Small intestine (tissue), 7 donors: ENCODE measurements at regions not wholly inside any gene's neighbourhood (a gene's known extent, or its start where the extent isn't known, plus 50 kb on each side); places are given as distances from the start of the nearest gene placed in this dataset.

Source experiments
- DNase-seq, 2 donors: peaks; one replicate each; pipeline versions ENCODE4 v3.0.0 to v3.0.0-alpha.2; 2013
- FAIRE-seq: peaks from 2 replicates; lab custom pipeline; 2012; peaks lifted over from hg19 to GRCh38; lab: Jason Lieb, UNC
- H3K27ac ChIP-seq, 3 donors: one replicate each; pipeline ENCODE4 v1.5.1; 2013; ENCODE audit warnings: low read length in 2 of 3, mild to moderate bottlenecking in 2 of 3, control low read depth in 1 of 3, inconsistent platforms in 1 of 3, low read depth in 1 of 3, moderate library complexity in 1 of 3
- H3K27me3 ChIP-seq, 3 donors: one replicate each; pipeline ENCODE4 v1.6.1; 2013; ENCODE audit warnings: low read length in 3 of 3, inconsistent platforms in 1 of 3; ENCODE audit not compliant: control insufficient read depth in 3 of 3, insufficient read depth in 3 of 3
- H3K36me3 ChIP-seq, 3 donors: one replicate each; pipeline ENCODE4 v1.6.1; 2013; ENCODE audit warnings: low read length in 3 of 3, inconsistent platforms in 1 of 3, low read depth in 1 of 3, mild to moderate bottlenecking in 1 of 3, moderate library complexity in 1 of 3; ENCODE audit not compliant: control insufficient read depth in 3 of 3, insufficient read depth in 2 of 3
- H3K4me1 ChIP-seq, 3 donors: one replicate each; pipeline ENCODE4 v1.6.1; 2013; ENCODE audit warnings: low read length in 2 of 3, inconsistent platforms in 1 of 3, low read depth in 1 of 3, mild to moderate bottlenecking in 1 of 3, moderate library complexity in 1 of 3; ENCODE audit not compliant: control insufficient read depth in 3 of 3, insufficient read depth in 2 of 3
- H3K4me3 ChIP-seq, 3 donors: one replicate each; pipeline ENCODE4 v1.5.1; 2013; ENCODE audit warnings: low read length in 3 of 3, control low read depth in 1 of 3, inconsistent platforms in 1 of 3, low read depth in 1 of 3, mild to moderate bottlenecking in 1 of 3, moderate library complexity in 1 of 3
- H3K9me3 ChIP-seq, 2 donors: one replicate each; pipeline ENCODE4 v1.6.1; 2013; ENCODE audit warnings: low read depth in 1 of 2, low read length in 1 of 2; ENCODE audit not compliant: control insufficient read depth in 2 of 2, insufficient read depth in 1 of 2
- WGBS, 3 donors: extraction: QIAGEN DNeasy Blood & Tissue Kit; methylation state at CpG; one replicate each; pipeline ENCODE4 v1.1.7; 2013; 5-methylcytosine and 5-hydroxymethylcytosine counted together
- donor health status: healthy with polysubstance abuse.
- donor health status: control.
- donor health status: control.
- donor health status: Bipolar disorder and iron deficiency.
- donor health status: healthy.

GRCh38 chr5:89268460-89268859 lies 385.5 kb upstream of the MEF2C start:
- WGBS, 3 donors = 51 to 60% (median 55%) methylated on average over 4 of the region's 4 CpGs
- no peak for DNase-seq
- no peak for FAIRE-seq

GRCh38 chr5:89267788-89268187 lies 384.8 kb upstream of the MEF2C start:
- Histone ChIP-seq H3K27me3 (no peaks in the 10 kb centered on the region), H3K4me1 (no peaks in the 10 kb centered on the region), H3K36me3 (no peaks in the 10 kb centered on the region), H3K27ac (no peak overlapping the region), H3K9me3 (no peaks in the 10 kb centered on the region), H3K4me3 (no peak overlapping the region)
- FAIRE-seq (no peak), DNase-seq (no peak)
- WGBS, 3 donors = 59 to 74% (median 64%) methylated on average over 2 of the region's 2 CpGs

More at GRCh38 chr5:89268460-89268859, 385.5 kb upstream of the MEF2C start:
- no peaks in the 10 kb centered on the region for H3K36me3 ChIP-seq
- H3K27me3 ChIP-seq = no peaks in the 10 kb centered on the region
- no peak overlapping the region for H3K4me3 ChIP-seq
- no peaks in the 10 kb centered on the region for H3K4me1 ChIP-seq
- H3K9me3 ChIP-seq = no peaks in the 10 kb centered on the region
- no peak overlapping the region for H3K27ac ChIP-seq

GRCh38 chr5:89265511-89266179 lies 382.7 kb upstream of the MEF2C start:
- 85 to 95% (median 91%) methylated on average over 5 of the region's 5 CpGs for WGBS, 3 donors
- H3K9me3 ChIP-seq = no peaks in the 10 kb centered on the region

GRCh38 chr5:89263846-89264245 lies 380.9 kb upstream of the MEF2C start:
- Histone ChIP-seq H3K36me3 (no peaks in the 10 kb centered on the region), H3K4me1 (no peaks in the 10 kb centered on the region), H3K9me3 (no peaks in the 10 kb centered on the region), H3K4me3 (no peak overlapping the region), H3K27ac (no peak overlapping the region), H3K27me3 (peaks cover 0 to 2% (median 0%) of the 10 kb centered on the region in 3 donors)
- FAIRE-seq (no peak), DNase-seq (no peak)
- 85 to 91% (median 89%) methylated on average over 1 of the region's 1 CpG for WGBS, 3 donors

More at GRCh38 chr5:89265511-89266179, 382.7 kb upstream of the MEF2C start:
- H3K4me1 ChIP-seq = no peaks in the 10 kb centered on the region
- H3K27me3 ChIP-seq = peaks cover 0 to 2% (median 0%) of the 10 kb centered on the region in 3 donors
- no peaks in the 10 kb centered on the region for H3K36me3 ChIP-seq
- H3K4me3 ChIP-seq = no peak overlapping the region
- no peak for FAIRE-seq
- no peak overlapping the region for H3K27ac ChIP-seq
- no peak for DNase-seq

- H3K36me3 ChIP-seq = no peaks in the 10 kb centered on the region
- H3K27me3 ChIP-seq = peaks cover 0 to 2% (median 0%) of the 10 kb centered on the region in 3 donors
- H3K4me1 ChIP-seq = no peaks in the 10 kb centered on the region
- DNase-seq (no peak), FAIRE-seq (no peak)
- no peak overlapping the region for H3K27ac ChIP-seq
- H3K4me3 ChIP-seq = no peak overlapping the region
- H3K9me3 ChIP-seq = no peaks in the 10 kb centered on the region
- 86 to 92% (median 88%) methylated on average over 4 of the region's 4 CpGs for WGBS, 3 donors
Observed at GRCh38 chr5:89262030-89262429, 379.0 kb upstream of the MEF2C start.

- H3K4me1 ChIP-seq = no peaks in the 10 kb centered on the region
- no peak for FAIRE-seq
- WGBS, 3 donors = 59 to 60% (median 60%) methylated on average over 3 of the region's 3 CpGs
- H3K9me3 ChIP-seq = no peaks in the 10 kb centered on the region
- no peak overlapping the region for H3K27ac ChIP-seq
- H3K4me3 ChIP-seq = no peak overlapping the region
- no peak for DNase-seq
- peaks cover 0 to 2% (median 0%) of the 10 kb centered on the region in 3 donors for H3K27me3 ChIP-seq
- no peaks in the 10 kb centered on the region for H3K36me3 ChIP-seq
Observed at GRCh38 chr5:89260254-89260653, 377.3 kb upstream of the MEF2C start.

- Histone ChIP-seq H3K4me1 (no peaks in the 10 kb centered on the region), H3K4me3 (no peak overlapping the region), H3K27me3 (no peaks in the 10 kb centered on the region), H3K36me3 (no peaks in the 10 kb centered on the region), H3K9me3 (no peaks in the 10 kb centered on the region), H3K27ac (no peak overlapping the region)
- WGBS, 3 donors = 80 to 88% (median 81%) methylated on average over 5 of the region's 5 CpGs
- peak; percentile 1 to 4 for DNase-seq
- FAIRE-seq = no peak
Observed at GRCh38 chr5:89255845-89256463, 373.0 kb upstream of the MEF2C start.

- Histone ChIP-seq H3K4me1 (no peaks in the 10 kb centered on the region), H3K9me3 (no peaks in the 10 kb centered on the region), H3K4me3 (no peak overlapping the region), H3K27me3 (no peaks in the 10 kb centered on the region), H3K36me3 (no peaks in the 10 kb centered on the region), H3K27ac (no peak overlapping the region)
- DNase-seq (no peak), FAIRE-seq (no peak)
- WGBS, 3 donors = 73 to 76% (median 74%) methylated on average over 5 of the region's 5 CpGs
Observed at GRCh38 chr5:89253666-89254352, 370.8 kb upstream of the MEF2C start.
